Chondrocyte (in vitro differentiated cells): ENCODE measurements at regions not wholly inside any gene's neighbourhood (a gene's known extent, or its start where the extent isn't known, plus 50 kb on each side); places are given as distances from the start of the nearest gene placed in this dataset.
A peak's percentile ranks its signal among the peaks of the same experiment; 100 is the strongest.

Experiments
- DNase-seq: peaks from one replicate; pipeline ENCODE4 v3.0.0; 2021; ENCODE audit warnings: mixed read lengths, low spot score
- H3K27ac Mint-ChIP-seq: one replicate; pipeline ENCODE4 v1.8.0; 2021; ENCODE audit warnings: mild to moderate bottlenecking, moderate library complexity, mixed read lengths; ENCODE audit not compliant: unreplicated experiment
- H3K27me3 Mint-ChIP-seq: 2 replicates; pipeline ENCODE4 v1.8.0; 2021; ENCODE audit warnings: low read depth, mixed read lengths
- H3K36me3 Mint-ChIP-seq: 2 replicates; pipeline ENCODE4 v1.8.0; 2021; ENCODE audit warnings: low read depth, mixed read lengths
- H3K4me1 Mint-ChIP-seq: 2 replicates; pipeline ENCODE4 v1.8.0; 2021; ENCODE audit warnings: low read depth, mild to moderate bottlenecking, mixed read lengths
- H3K4me3 Mint-ChIP-seq: one replicate; pipeline ENCODE4 v1.8.0; 2021; ENCODE audit warnings: mild to moderate bottlenecking, moderate library complexity, mixed read lengths; ENCODE audit not compliant: unreplicated experiment
- H3K9me3 Mint-ChIP-seq: 2 replicates; pipeline ENCODE4 v1.8.0; 2021; ENCODE audit warnings: low read depth, mixed read lengths
- CTCF ChIP-seq: fragments of 200-600 bp; sonication (generic); IDR thresholded peaks from 2 replicates; pipeline ENCODE4 v1.5.0; 2021; ENCODE audit warnings: antibody characterized with exemption, mild to moderate bottlenecking, moderate library complexity

- Mint-ChIP-seq H3K4me3 (no peak overlapping the region), H3K36me3 (no peaks in the 10 kb centered on the region), H3K4me1 (no peaks in the 10 kb centered on the region), H3K9me3 (no peaks in the 10 kb centered on the region), H3K27me3 (peaks cover 37% of the 10 kb centered on the region), H3K27ac (no peak overlapping the region)
- no peak for TF ChIP-seq CTCF
- DNase-seq = no peak
Observed at GRCh38 chr5:2167671-2168070, 284.9 kb upstream of the IRX4 start.

- no peaks in the 10 kb centered on the region for H3K9me3 Mint-ChIP-seq
- peak; percentile 87 for DNase-seq
- H3K27me3 Mint-ChIP-seq = peaks cover 36% of the 10 kb centered on the region
- no peak overlapping the region for H3K27ac Mint-ChIP-seq
- no peak overlapping the region for H3K4me3 Mint-ChIP-seq
- no peak for TF ChIP-seq CTCF
- no peaks in the 10 kb centered on the region for H3K4me1 Mint-ChIP-seq
- H3K36me3 Mint-ChIP-seq = no peaks in the 10 kb centered on the region
Observed at GRCh38 chr5:2166979-2167377, 284.3 kb upstream of the IRX4 start.

- Mint-ChIP-seq H3K36me3 (no peaks in the 10 kb centered on the region), H3K9me3 (no peaks in the 10 kb centered on the region), H3K4me1 (no peaks in the 10 kb centered on the region), H3K27me3 (peaks cover 32% of the 10 kb centered on the region), H3K4me3 (no peak overlapping the region), H3K27ac (no peak overlapping the region)
- no peak for DNase-seq
- no peak for TF ChIP-seq CTCF
Observed at GRCh38 chr5:2166306-2166978, 283.7 kb upstream of the IRX4 start.

GRCh38 chr5:2165615-2166305 lies 283.0 kb upstream of the IRX4 start:
- H3K4me3 Mint-ChIP-seq = no peak overlapping the region
- no peak for TF ChIP-seq CTCF
- no peaks in the 10 kb centered on the region for H3K4me1 Mint-ChIP-seq
- H3K36me3 Mint-ChIP-seq = no peaks in the 10 kb centered on the region
- peaks cover 26% of the 10 kb centered on the region for H3K27me3 Mint-ChIP-seq
- no peaks in the 10 kb centered on the region for H3K9me3 Mint-ChIP-seq
- no peak for DNase-seq
- H3K27ac Mint-ChIP-seq = no peak overlapping the region

GRCh38 chr5:2165203-2165602 lies 282.5 kb upstream of the IRX4 start:
- no peaks in the 10 kb centered on the region for H3K9me3 Mint-ChIP-seq

More at GRCh38 chr5:2165203-2165602, 282.5 kb upstream of the IRX4 start:
- H3K4me3 Mint-ChIP-seq = no peak overlapping the region
- TF ChIP-seq CTCF = no peak
- no peak for DNase-seq
- no peaks in the 10 kb centered on the region for H3K36me3 Mint-ChIP-seq
- no peak overlapping the region for H3K27ac Mint-ChIP-seq
- no peaks in the 10 kb centered on the region for H3K4me1 Mint-ChIP-seq
- H3K27me3 Mint-ChIP-seq = peaks cover 23% of the 10 kb centered on the region
